ENCODE measurements at regions not wholly inside any gene's neighbourhood (a gene's known extent, or its start where the extent isn't known, plus 50 kb on each side); places are given as distances from the start of the nearest gene placed in this dataset.
"Not testable (repeated sequence)": the region's sequence is repeated elsewhere in the genome, so short reads cannot be mapped to it uniquely, and the experiment has no call there.

GRCh38 chr11:89620721-89621120 is 89.4 kb upstream of the TRIM77 start:
- TF ChIP-seq CTCF, POLR2A (IDR thresholded peaks at IDR 0.05): not testable (repeated sequence)
